ENCODE measurements at regions not wholly inside any gene's neighbourhood (a gene's known extent, or its start where the extent isn't known, plus 50 kb on each side); places are given as distances from the start of the nearest gene placed in this dataset.

DNA sequence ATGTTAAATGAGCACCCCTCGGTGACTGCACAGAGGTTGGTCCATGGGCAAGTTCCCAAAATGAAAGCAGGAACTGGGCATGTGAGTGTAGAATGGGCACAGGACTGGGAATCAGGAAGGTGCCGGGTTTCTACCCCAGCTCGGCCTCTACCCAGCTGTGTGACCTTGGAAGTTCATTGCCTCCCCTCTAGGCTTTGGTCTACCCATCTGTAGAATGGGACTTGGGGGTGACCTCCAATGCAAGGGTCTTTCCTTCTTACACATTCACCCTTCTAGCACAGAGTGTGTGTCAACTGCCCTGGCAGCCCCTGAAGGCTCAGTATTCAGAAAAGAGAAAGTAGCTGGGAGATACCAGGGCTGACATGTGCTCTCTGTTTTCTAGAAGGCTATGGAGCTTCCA, 72.3 kb upstream of the PIAS1 start:
- no peak for DNase-seq (ENCODE audit: low read depth)

DNA sequence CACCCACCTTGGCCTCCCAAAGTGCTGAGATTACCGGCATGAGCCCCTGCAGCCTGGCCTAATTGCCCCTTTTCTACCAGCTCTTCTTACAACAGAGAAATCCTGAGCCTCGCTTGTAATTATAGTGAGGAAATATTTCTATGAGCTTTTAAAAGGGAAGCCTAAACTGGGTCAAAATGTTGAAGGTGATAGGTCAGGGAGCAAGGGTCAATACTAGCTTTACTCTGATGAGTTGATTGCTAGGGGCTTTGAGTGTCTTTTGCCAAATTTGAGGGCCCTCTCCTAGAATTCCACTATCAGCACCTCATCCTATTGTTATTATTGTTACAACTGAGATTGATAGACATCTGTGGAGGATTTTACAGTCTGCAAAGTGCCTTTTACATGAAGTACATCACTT, 62.4 kb upstream of the PIAS1 start:
- no peak for DNase-seq (ENCODE audit: low read depth)

DNA sequence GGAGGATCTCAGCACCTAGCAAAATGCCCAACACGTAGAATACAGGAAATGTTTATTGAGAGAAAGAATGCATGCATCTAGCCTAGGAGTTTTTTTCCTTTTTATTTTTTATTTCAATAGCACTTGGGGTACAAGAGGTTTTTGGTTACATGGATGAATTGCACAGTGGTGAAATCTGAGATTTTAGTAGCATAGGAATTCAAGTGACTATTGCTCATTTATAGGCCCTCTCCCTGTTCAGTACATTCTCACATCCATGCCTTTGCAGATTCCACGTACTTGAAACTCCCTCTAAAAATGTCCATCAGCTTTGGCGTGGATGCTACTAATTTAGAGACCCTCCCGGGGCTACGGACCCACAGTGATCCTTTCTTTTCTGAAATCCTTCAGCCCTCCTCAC, 61.7 kb upstream of the PIAS1 start:
- DNase-seq (ENCODE audit: low read depth), result no peak

DNA sequence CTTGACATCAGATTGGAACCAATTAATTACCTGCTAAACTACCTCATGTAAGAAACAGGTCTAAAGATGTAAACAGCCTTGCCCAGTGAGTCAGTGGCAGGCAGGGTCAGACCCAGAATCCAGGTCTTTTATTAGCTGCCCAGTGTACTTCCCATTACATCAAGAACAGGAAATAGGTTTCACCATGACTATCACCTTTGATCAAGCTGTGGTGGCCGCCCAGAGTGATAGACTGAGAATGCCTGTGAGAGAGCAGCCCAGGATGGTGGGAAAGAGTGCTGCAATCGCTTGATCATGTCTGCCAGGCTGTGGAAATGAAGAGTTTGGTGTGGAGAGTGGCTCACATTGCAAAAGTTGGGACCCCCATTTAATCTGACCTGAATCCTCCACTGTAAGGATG, 61.3 kb upstream of the PIAS1 start:
- peak; percentile 12 for DNase-seq (ENCODE audit: low read depth)

DNA sequence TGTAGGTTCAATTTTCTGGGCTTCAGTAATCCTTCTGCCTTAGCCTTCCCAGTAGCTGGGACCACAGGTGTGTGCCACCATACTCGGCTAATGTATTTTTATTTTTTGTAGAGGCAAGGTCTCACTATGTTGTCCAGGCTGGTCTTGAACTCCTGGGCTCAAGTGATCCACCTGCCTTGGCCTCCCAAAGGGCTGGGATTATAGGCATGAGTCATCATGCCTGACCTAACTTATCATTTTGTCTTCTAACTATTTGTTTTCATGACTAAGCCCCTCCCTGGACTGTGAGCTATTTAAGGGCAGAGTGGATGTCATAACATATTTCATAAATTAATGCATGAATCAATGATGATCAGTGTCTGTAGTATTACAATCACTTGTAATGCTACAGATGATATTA, 56.1 kb upstream of the PIAS1 start:
- DNase-seq (ENCODE audit: low read depth), result peak; percentile 46

DNA sequence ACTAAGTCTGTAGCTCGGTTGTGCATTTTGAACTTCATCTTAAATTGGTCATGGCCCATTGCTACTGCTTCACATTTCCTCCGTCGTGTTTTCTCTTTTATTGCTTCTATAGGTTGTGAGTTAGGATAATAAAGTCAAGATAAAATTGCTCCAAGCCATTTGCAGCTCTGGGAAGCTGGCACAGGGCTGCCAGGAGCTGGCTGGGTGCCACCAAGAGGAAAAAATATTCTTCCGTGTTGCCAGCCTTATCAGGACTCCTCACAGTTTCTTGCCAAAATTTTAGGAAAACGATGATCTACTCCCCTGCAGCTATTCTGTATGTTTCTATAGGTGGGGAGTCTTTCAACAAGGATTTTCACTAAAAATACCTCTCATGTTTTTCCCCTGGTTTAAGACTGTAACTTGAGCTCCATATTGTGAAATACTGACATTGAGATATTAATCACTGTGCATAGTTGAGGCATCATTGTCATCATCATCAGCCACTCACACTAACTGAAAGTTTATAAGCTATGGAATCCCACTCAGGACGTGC, 55.4 kb upstream of the PIAS1 start:
- DNase-seq (ENCODE audit: low read depth), result peak; percentile 11

DNA sequence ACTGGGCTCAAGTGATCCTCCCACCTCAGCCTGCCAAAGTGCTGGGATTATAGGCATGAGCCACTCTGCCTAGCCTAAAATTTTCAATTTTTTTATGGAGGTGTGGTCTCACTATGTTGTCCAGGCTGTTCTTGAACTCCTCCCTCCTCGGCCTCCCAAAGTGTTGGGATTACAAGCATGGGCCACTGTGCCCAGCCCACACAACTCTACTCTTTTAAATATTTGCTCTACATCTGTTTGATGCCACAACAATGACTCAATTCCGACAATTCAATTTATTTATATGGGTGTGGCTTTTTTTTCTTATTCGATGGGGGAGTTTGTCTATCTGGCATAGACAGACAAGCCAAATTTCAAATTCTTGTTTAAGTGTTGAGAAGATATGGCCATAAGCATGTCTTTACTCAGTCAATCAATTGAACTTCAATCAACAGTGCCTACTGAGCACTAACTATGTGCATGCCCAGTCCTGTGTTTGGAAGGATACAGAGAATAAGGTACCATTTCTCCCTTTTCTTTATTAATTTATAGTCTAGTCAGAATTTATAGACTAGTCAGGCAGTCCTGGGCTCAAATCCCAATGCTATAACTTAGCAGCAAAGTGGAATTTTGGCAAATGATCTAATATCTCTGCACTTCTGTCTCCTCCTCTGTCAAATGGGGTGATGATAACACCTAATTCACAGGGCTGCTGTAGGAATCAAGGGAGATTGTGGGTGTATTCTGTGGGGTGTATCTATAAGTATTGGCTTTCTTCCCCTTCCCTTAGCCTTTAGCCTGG, 54.6 kb upstream of the PIAS1 start:
- DNase-seq (ENCODE audit: low read depth), result no peak

DNA sequence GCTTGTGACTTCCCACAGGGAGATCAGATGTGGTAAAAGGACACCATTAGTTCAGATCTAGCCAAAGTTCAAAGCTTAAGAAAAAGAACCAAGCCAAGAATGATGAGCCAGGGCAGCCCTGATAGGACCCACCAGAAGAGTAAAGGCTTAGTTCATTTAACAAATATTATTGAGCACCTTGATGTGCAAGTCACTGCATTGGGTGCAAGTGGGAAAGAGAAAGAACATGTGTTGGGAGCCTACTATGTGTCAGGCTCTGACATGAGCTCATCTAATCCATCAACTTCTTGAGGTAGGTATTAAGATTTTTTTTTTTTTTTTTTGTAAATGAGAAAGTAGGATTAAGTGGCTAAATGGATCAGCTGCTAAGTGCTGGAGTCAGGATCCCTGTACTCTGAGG, 53.4 kb upstream of the PIAS1 start:
- DNase-seq (ENCODE audit: low read depth), result no peak

DNA sequence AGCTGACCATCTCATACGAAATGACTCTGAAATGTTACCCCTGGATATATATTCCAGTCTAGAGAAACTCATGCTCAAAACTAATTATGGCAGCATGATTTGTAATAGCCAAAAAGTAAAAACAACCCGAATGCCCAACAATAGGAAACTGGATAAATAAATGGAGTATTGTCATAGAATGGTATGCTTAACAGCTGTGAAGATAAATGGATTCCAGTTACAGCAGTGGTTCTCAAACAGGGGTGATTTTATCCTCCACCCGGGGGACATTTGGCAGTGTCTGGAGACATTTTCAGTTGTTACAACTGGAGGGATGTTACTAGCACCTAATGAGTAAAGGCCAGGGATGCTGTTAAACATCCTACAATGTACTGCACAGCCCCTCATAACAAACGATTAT, 52.3 kb upstream of the PIAS1 start:
- no peak for DNase-seq (ENCODE audit: low read depth)

DNA sequence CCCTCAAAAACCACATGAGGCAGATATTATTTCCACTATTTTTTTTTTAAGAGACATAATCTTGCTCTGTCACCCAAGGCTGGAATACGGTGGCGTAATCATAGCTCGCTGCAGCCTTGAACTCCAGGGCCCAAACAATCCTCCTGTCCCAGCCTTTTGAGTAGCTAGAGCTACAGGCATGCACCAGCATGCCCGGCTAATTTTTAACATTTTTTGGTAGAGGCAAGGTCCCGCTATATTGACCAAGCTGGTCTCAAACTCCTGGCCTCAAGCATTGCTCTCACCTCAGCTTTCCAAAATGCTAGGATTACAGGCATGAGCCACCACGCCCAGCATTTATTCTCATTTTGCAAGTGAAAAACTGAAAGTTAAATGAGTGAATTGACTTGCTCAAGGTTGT, 50.8 kb upstream of the PIAS1 start:
- DNase-seq (ENCODE audit: low read depth), result no peak

Measured in Daoy (cell line).